GM19438 (cell line): ENCODE measurements at regions not wholly inside any gene's neighbourhood (a gene's known extent, or its start where the extent isn't known, plus 50 kb on each side); places are given as distances from the start of the nearest gene placed in this dataset.

ENCODE experiments used
- ATAC-seq: cut with Tn5 transposase; IDR thresholded peaks from one replicate; pipeline ENCODE4 v1.9.1; 2021; ENCODE audit warnings: low read depth; ENCODE audit not compliant: unreplicated experiment

DNA sequence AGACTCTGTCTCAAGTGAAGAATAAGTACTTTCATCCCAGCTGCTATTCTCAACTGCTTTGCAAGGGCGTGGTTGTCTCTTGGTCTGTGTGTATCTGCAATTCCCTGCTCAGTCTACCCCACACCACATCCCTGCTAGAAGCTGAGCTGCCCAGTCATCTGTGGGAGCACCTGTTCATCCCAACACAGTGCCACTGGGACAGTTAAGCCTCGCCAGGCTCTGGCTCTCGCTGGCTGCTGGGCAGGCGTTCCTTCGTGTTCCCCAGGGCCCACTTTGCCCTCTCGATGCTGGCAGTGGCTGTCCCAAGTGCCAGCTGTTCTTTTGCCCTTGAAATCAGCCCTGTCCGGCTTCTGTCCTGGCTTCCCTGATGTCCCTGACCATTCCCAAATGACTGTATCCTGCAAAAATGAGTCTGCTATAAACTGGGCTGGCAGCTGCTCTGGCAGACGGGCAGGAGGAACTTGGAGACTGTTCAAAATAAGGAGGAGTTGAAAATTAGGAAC, 91.6 kb upstream of the KLHL25 start:
- ATAC-seq, result no peak

DNA sequence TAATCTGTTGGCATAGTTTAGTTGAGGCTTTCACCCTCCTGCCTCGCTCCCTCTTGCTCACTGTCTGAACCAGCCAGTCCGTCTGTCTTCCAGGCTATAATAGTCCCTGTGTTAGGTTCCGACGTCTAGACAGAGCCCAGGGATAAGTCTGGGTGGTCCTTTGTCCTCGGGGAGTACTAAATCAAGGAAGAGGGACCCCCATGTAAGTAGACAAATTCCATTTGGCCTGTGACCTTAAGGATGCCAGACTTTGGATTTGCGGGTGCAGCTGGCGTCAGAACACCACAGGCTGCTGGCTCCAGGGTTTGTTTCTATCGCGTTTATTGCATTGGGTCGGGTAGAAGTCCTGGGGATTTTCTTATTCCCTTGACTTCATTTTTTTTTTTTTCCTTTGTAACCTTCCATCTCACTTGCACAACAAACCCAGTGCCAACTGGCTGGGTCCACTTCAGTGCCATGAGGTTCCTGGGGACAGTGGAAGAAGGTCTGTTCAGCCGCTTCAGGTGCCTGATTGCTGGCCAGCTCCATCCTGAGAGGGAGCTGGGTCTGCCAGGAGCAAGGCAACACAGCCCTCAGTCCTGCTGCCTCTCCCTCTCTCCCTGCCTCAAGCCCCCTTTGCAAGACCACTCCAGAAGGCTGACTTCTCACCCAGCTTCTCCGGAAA, 95.4 kb upstream of the KLHL25 start:
- ATAC-seq, result no peak

DNA sequence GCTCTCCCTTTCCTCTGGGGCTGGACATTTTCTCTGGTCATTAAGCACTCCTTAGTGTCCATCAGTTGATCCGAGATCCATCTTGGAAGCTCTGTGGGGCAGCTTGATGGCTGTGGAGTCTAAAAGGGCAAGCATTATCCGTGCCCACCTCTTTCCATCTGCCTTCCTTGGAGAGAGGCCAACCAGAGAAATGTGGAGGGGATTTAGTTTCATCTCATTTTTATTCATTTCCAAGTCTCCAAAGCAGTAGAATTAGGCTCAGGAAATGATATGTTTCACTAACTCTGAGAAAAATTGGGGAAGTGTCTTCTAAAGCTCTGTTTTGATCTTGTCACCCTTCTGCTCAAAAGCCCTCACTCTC, 95.9 kb upstream of the KLHL25 start:
- no peak for ATAC-seq

DNA sequence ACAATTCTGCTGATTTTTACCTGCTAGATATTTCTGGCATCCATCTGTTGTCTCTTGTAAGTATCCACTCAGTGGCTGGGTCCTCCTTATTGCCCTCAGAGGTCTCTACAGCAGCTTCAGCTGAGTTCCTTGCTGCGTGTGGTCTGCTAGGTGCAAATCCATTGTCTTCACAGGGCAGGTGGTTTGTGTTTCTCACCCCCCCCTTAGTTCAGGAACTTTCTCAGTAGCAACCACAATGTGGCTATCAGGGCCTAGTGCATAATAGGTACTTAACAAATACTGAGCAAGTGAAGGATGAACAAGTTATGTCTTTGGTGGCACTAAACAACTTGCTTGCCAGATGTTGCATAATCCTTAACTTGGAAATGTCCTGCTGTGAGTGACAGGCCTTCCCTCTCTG, 96.7 kb upstream of the KLHL25 start:
- ATAC-seq, result no peak

DNA sequence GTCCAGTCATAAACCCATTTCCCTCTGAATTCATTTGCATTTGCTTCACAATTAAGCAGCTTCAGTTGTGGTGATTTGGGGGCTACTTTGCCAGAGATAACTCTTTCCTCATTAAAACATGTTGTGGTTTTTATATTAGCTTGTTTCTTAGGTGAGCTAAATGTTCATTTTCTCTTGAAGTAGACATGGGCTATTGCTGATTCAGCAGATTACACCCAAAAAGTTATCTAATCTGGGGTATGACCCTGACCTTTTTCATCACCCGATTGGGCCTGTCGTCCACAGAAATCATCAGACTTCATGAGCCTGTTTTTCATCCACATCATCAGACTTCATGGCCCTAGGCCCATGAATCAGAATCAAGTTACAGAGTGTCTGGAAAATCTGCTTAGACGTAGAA, 97.5 kb upstream of the KLHL25 start:
- ATAC-seq, result no peak

DNA sequence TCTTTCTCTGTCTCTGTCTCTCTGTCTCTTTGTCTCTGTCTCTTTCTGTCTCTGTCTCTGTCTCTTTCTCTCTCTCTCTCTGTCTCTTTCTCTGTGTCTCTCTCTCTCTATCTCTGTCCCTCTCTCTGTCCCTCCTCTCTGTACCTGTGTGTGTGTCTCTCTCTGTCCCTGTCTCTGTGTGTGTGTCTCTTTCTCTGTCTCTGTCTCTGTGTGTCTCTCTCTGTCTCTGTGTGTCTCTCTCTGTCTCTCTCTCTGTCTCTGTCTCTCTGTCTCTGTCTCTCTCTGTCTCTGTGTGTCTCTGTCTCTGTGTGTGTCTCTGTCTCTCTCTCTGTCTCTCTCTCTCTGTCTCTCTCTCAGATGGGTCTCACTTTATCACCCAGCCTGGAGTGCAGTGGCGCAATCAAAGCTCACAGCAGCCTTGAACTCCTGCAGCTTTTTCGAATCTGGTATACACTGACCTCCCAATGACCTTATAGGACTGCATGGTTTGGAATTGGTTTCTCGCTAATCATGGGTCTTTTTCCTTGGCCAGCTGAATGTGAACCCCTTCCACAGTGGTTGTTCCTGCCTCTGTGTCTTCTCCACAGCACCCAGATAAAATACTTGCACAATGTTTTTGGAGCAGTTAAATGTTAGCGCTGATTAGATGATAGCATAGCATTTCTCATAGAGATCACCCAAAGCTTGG, 102.6 kb upstream of the KLHL25 start:
- no peak for ATAC-seq

DNA sequence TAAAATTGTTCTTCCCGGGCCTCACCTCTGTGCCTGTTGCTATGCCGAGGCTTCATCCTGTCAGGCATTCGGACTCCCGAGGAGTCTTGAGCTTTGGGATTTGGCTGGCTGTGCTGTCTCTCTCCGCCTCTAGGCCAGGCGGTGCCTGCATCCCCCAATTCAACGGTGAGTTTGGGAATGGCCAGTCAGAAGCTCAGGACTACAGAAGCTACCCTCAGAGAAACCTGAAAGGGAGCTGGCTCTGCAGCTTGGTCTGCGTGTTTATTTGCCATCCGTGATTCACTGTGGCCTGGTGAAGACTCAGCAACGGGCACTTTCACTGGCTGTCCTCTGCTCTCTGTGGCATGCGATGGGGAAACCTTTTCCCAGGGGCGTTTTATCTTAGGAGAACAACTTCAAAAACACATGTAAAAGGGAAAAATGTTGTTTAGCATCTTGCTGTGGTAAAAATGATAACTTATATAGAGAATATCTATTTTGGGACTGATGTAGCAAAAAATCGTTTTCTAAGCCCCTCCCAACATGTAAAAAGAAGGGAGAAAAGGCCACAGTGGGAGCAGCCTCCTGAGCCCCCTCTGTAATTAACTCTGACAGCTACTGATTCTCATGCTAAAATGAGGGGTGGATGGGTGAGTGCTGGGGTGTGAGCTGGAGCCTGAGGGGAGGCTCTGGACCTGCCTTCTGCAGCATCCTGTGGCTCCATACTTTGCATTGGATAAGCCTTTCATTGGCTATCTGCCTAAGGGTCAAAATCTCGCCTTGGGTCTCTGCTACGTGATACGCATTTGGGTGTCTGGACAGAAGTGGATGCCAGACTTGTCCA, 103.4 kb upstream of the KLHL25 start:
- no peak for ATAC-seq

DNA sequence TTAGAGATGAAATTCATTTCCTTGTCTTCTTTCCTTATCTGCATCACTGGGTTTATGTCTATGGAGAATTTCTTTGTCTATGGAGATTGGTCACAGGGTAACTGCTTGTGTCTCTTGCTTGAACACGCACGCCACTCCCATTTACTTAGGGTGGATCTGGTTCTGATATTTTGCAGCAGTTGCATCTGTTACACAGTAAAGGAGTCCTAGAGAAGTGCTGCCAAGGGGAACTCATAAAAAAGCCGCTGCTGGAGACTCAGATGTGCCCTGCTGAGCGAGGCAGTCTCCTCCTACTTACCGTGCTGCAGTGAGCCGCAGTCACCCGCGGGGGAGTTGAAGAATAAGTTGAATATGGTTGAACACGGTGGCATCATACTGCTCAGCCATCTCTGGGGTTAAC, 105.2 kb upstream of the KLHL25 start:
- ATAC-seq, result no peak

DNA sequence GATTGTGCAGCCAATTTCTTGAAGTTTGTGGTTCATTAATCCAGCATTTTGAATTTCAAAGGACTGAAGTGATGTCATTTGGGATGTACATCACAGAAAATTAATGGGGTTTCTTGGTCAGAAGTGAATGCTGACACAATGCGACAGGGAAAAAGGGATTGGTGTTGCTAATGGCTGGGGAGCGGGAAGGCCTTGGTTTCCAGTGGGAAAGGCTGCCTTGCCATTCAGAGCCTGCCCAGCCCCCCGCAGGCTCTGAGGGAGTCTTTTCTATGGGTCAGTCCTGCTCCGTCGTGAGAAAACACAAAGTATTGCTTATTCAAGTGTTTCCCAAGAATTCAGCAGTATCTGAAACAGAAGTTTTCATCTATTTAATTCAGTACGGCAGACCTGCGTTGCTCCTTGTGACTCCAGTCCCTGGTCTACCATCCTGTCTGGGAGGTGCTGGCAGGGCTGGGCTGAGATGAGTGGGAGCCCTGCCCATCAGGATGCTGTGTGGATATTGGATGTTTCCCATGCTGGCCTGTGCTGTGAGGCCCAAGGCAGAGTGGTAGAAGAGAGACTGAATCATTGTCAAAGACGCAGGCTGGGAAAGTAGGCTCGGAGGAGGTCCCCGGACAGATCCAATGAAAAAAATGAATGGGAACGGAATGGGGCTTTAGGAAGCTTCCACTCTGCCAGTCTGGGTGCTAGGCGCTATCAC, 111.2 kb upstream of the KLHL25 start:
- ATAC-seq, result no peak

DNA sequence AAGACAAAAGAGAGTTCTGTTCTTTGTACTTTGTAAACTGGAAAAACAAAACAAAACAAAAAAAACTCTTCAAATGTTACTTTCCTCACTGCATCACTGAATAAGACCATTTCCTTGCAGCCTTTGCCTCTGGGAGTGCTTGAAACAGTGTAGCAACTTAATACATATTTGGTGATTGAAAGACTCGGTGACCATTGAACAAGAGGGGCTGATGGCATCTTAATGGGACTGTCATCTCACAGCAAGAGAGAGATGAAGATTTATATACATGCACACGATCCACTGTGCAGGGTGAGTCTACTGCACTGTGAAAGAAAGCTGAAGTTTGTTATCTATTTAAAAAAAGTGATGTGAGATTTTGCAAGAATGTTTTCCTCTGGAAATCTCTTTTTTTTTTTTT, 111.9 kb upstream of the KLHL25 start:
- no peak for ATAC-seq

DNA sequence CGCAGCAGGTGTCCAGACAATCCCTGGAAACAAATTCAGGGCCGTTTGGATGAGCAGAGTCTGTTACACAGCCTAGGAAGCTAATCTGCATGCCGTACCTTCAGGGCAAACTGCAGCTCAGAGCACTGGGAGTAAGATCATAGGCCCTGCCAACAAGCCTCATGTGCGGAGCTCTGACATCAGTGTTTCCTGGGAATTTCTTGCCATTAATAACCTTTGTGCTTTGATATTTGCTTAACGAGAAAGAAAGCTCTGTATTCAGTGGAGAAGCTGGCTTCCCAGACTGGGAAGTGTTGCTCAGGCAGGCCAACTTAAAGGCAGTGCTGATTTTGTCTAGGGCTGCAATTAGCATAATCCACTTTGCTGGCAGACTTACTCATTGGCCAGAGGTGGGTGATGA, 116.1 kb upstream of the KLHL25 start:
- no peak for ATAC-seq

DNA sequence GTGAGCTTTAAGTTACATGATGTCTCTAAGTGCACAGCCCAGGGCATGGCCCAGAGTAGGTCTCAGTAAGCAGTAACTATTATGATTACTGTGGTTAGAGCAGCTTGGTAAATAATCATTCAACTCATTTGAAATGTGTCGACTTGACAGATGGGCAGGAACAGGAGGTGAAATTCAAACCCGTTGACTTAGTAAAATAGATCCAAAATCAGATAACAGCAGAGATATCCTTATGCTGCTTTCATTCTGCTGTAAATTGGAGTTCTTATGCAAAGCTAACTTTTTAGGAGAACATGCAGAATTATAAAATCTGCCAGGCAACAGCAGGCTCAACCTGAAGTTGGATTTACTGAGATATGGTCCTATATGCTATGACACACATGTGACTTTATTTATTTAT, 118.7 kb upstream of the KLHL25 start:
- ATAC-seq, result no peak

DNA sequence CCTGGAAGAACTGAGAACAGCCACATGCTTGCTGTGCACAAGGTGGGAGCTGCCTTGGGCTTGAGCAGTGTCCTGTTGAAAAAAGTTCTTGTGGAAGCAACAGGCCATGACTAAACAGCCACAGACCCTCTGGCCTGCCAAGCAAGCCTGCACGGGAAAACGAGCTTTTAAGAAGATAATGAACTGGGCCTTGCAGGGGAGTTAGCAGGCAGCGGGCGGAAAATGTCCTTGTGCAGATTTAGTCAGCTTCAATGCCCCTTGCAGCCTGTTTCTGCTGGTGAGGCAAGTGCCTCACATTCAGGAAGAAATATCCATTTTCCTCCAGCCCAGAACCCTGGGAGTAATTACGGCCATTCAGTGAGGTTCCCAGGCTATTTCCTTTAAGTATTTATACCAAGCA, 126.2 kb upstream of the KLHL25 start:
- ATAC-seq, result no peak

DNA sequence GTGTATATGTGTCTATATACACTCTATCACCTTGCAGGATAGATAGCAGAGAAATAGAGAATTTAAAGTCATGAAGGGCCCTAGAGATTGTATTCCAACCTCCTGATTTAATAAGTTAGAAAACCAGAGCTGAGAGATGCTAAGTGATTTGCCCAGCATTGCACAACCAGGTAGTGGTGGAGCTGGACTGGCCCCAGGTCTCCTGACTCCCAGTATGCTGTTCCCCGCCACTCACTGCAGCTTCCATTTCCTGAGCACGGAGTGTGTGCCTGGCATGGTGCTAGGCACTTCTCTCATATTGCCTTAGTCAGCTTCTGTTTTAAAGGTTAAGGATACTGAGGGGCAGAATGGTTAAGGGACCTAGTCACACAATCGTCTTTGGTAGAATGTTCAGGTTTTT, 129.4 kb upstream of the KLHL25 start:
- no peak for ATAC-seq

DNA sequence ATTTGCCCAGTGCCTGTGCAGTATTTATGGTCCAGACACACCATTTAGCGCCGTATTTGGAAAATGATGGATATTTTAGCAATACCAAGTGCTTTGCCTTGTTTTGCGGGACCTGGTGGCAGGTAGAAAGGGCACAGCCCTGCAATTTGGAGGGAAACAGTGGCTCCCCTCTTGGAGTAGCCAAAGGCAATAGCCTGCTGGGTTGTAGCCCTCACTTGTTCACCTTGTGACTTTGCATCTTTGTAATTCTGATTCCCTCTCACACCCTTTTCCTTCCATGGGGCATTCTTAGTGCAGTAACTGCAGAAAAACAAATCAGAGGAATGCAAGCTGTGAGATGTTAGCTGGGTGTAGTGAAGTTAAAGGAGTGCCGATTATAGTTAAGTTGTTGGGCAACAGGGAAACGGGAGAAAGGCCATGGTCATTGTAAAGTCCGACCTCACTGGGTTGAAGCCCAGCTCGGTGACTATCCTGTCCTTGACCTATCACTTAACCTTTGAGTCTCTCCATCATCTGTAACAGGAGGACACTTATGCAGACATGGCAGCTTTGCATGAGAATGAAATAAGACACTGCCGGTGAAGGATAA, 131.0 kb upstream of the KLHL25 start:
- no peak for ATAC-seq

DNA sequence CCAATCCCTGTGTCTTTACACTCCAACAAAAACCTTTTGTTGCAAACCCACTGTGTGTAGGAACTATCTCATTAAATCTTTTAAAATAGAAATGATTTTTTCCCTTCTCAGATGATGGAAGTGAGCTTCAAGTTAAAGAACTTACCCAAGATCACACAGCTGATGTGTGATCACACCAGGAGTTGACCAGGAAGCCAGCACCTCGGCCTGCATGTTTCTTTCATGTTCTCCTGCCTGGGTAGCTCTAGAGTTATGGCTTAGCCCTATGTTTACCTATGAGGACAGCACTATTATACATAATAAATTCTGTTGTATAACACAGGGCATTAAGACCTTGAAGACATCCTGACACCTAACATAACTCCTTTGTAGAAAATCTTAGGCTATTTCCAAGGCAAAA, 132.1 kb upstream of the KLHL25 start:
- no peak for ATAC-seq

DNA sequence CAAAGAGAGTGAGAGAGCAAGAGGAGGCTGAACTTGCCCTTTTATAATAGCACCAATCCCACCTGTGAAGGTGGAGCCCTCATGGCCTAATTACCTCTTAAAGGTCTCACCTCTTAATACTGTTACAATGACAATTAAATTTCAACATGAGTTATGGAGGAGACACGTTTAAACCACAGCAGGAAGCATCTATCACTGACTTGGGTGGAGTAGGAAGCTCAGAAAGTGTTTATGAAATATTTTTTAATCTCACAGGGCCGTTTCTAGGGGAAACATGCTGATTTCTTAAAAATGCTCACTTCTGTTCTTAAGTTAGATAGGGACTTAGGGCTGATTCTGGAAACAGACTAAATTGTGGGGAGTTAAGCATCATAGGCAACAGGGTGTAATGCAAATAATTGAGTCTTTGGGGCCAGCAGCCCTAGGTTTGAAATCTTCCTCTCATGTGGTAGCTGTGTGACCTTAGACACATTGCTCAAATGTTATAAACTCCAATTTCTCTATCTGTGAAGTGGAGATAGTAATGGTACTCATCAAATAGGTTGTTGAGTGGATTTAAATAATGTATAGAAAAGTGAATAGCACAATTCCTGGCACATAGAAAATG, 133.3 kb upstream of the KLHL25 start:
- ATAC-seq, result no peak

DNA sequence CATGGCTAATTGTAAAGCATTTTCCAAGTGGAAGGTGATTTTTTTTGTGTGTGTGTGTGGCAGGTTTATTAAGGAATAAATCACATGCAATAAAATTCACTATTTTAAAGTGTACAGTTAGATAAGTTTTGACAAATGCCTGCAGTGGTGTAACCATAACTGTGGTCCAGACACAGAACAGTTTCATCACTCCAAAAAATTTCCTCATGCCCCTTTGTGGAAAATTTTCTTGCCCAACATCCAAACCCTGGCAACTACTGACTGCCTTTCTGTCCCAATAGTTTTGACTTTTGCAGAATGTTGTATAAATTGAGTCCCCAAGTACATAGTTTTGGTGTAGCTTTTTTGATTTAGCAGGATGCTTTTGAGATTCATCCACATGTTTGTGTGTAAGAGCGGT, 135.1 kb upstream of the KLHL25 start:
- no peak for ATAC-seq

DNA sequence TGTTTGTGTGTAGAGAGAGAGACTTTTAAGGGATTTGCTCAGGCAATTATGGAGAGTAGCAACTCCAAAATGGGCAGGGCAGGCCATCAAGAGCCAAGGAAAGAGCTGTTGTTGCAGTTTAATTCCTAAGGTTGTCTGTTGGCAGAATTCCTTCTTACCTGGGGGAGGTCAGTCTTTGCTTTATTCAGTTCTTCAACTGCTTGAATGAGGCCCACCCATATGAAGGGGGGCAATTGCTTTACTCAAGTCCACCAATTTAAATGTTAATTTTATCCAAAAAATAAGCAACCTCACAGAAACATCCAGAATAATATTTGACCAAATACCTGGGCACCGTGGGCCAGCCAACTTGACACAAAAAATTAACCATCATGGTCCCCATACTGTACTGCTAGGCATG, 137.7 kb upstream of the KLHL25 start:
- ATAC-seq, result no peak

DNA sequence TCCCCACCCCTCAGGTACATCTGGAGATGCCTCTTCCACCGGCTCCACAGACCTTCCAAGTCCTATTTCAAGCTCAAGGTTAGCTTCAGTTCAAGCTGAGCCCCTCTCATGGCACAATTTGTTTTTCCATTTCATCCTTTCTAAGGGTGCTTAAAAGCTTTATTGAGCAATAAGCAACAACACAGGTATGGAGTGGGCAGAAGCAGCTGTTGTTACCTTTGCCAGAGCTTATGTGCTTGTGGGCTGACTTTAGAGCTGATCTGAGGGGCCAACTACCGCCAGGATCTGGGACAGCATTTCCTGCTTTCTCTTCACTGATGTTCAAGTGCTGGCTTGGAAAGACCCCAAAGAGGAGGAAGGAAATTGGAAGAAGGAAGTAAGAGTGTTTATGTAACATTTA, 140.0 kb upstream of the KLHL25 start:
- ATAC-seq, result no peak
